ENCODE measurements at regions not wholly inside any gene's neighbourhood (a gene's known extent, or its start where the extent isn't known, plus 50 kb on each side); places are given as distances from the start of the nearest gene placed in this dataset.

DNA sequence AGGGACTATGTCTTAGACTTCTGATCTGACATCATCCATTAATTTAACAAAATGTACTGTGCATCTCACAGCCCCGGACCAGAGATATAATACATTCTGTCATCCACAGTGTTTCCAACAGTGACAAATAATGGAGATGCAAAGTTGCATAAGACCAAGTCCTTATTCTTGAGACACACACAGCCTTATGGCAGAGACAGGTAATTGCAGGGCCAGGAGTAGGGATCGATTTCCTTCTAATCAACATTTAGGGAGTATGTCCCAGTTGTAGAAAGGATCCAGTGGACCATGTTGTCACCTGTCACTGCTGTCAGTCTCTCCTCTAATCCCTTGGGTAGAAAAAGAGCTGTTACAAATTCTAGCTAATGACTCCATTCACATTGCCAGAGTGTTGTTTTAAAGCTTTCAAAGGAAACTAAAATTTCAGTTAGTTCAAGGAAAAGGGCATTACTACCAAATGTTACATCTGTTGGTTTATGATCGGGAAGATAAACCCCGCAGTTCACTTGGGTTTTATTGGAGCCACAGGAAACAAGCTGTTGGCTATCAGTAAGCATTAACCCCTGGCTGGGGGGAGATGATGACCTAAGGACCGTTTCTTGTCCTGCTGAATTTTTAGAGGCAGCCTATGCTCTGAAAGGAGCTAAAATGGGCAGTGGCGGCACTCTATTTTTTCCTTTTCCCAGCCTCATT, 111.4 kb upstream of the ATXN1 start:
- no peak for TF ChIP-seq POLR2A (IDR thresholded peaks at IDR 0.05)
- TF ChIP-seq, protein P1, sequence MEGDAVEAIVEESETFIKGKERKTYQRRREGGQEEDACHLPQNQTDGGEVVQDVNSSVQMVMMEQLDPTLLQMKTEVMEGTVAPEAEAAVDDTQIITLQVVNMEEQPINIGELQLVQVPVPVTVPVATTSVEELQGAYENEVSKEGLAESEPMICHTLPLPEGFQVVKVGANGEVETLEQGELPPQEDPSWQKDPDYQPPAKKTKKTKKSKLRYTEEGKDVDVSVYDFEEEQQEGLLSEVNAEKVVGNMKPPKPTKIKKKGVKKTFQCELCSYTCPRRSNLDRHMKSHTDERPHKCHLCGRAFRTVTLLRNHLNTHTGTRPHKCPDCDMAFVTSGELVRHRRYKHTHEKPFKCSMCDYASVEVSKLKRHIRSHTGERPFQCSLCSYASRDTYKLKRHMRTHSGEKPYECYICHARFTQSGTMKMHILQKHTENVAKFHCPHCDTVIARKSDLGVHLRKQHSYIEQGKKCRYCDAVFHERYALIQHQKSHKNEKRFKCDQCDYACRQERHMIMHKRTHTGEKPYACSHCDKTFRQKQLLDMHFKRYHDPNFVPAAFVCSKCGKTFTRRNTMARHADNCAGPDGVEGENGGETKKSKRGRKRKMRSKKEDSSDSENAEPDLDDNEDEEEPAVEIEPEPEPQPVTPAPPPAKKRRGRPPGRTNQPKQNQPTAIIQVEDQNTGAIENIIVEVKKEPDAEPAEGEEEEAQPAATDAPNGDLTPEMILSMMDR (IDR thresholded peaks at IDR 0.05), result no peak

DNA sequence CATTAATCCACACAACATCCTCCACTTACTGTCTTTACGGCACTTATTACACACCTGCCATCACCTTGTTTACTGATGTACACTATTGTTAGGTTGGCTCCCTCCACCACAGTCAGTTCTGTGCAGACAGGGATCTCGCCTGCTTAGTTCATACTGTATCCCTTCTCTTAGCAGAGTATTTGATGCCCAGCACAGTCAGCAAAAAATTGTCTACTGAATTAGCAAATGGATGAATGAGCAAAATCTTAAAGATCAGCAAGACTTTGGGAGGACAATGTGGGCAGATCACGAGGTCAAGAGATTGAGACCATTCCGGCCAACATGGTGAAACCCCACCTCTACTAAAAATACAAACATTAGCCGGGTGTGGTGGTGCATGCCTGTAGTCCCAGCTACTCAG, 109.8 kb upstream of the ATXN1 start:
- TF ChIP-seq, protein P1 (IDR thresholded peaks at IDR 0.05), result no peak
- TF ChIP-seq POLR2A (IDR thresholded peaks at IDR 0.05), result no peak
- WGBS, 2 donors, result 92 to 95% methylated on average over 5 of the region's 5 CpGs
- intact Hi-C loops (cut with DNase I; ENCODE audit: low total_unique reads), result no loop called here
- H3K4me3 ChIP-seq (ENCODE audit: low read depth, poor library complexity, severe bottlenecking), result no peak overlapping the region
- no peak for DNase-seq (ENCODE audit: low spot score in 2 of 2)

More for the DNA sequence above, 111.4 kb upstream of the ATXN1 start:
- intact Hi-C loops (cut with DNase I; ENCODE audit: low total_unique reads), result no loop called here
- 61 to 64% methylated on average over 6 of the region's 6 CpGs for WGBS, 2 donors
- DNase-seq (ENCODE audit: low spot score in 2 of 2), result no peak
- H3K4me3 ChIP-seq (ENCODE audit: low read depth, poor library complexity, severe bottlenecking), result no peak overlapping the region

DNA sequence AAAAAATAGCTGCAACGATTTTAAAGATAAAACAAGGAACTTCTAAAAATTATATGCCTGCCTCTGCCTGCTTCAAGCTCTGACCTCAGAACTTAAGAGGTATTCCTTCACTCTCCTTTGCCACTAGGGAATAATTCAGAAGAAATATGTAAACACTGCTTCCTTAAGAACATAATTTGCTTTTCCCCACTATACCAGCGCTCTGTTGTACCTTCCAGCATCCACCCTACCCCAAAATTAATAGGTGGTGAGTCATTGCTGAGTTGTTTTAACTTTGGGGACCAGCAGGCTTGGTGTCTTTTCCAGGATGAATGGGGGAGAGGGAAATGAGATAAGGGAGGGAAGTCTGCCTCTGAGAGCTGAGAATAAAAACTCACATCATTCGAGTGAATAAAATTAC, 107.7 kb upstream of the ATXN1 start:
- intact Hi-C loops (cut with DNase I; ENCODE audit: low total_unique reads), result no loop called here
- TF ChIP-seq, protein P1 (IDR thresholded peaks at IDR 0.05), result no peak
- TF ChIP-seq POLR2A (IDR thresholded peaks at IDR 0.05), result no peak
- 41 to 60% methylated on average over 3 of the region's 3 CpGs for WGBS, 2 donors

DNA sequence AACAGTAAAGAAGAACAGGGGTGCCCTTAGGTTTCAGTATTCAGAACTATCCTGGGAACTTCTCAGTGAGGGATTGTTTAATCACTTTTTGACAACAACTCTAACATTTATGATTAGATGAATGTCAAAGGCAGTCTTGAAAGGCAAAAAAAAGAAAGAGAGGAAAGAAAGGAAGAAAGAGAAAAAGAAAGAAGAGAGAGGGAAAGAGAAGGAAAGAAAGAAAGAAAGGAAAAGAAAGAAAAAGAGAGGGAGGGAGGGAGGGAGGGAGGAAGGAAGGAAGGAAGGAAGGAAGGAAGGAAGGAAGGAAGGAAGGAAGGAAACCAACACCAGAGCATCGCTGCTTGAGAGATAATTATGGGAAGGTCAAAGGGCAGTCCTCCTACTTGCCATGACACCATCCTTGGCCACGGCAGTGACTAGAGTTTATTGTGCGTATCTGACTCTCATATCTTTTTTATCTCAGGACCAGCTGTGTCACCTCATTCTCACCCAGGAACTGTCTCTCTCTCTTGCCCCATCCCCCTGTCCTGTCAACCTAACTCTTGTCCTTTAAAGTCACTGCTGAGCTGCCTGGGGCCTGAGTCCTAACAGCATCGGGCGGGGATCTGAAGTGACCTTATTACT, 96.8 kb upstream of the ATXN1 start:
- intact Hi-C loops (cut with DNase I; ENCODE audit: low total_unique reads), result no loop called here
- no peak for DNase-seq (ENCODE audit: low spot score in 2 of 2)
- TF ChIP-seq, protein P1 (IDR thresholded peaks at IDR 0.05), result no peak
- TF ChIP-seq POLR2A (IDR thresholded peaks at IDR 0.05), result no peak
- H3K4me3 ChIP-seq (ENCODE audit: low read depth, poor library complexity, severe bottlenecking), result no peak overlapping the region
- 80% methylated on average over 5 of the region's 5 CpGs for WGBS, 2 donors

More for the DNA sequence above, 107.7 kb upstream of the ATXN1 start:
- no peak overlapping the region for H3K4me3 ChIP-seq (ENCODE audit: low read depth, poor library complexity, severe bottlenecking)
- no peak for DNase-seq (ENCODE audit: low spot score in 2 of 2)

DNA sequence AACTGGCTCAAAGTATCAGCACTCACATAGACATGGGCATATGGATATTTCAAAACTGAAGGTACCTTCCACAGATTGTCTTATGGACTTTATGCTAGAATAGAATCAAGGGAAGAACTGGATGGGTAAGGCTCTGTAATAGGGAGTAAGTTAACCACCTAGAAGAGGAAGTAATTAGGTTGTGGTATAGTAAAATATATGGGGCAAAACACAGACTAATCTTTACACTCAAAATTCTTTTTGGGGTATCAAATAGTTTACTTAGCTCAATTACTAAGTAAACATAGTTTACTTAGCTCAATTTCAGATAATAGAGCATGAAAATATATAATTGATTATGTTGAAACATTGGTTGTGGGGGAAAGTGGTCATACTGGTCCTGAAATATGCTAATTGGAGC, 94.2 kb upstream of the ATXN1 start:
- intact Hi-C loops (cut with DNase I; ENCODE audit: low total_unique reads), result no loop called here
- no peak for TF ChIP-seq POLR2A (IDR thresholded peaks at IDR 0.05)
- TF ChIP-seq, protein P1 (IDR thresholded peaks at IDR 0.05), result no peak
- DNase-seq (ENCODE audit: low spot score in 2 of 2), result no peak

More for the DNA sequence above, 94.2 kb upstream of the ATXN1 start:
- no peak overlapping the region for H3K4me3 ChIP-seq (ENCODE audit: low read depth, poor library complexity, severe bottlenecking)
